ENCODE measurements at regions not wholly inside any gene's neighbourhood (a gene's known extent, or its start where the extent isn't known, plus 50 kb on each side); places are given as distances from the start of the nearest gene placed in this dataset.

DNA sequence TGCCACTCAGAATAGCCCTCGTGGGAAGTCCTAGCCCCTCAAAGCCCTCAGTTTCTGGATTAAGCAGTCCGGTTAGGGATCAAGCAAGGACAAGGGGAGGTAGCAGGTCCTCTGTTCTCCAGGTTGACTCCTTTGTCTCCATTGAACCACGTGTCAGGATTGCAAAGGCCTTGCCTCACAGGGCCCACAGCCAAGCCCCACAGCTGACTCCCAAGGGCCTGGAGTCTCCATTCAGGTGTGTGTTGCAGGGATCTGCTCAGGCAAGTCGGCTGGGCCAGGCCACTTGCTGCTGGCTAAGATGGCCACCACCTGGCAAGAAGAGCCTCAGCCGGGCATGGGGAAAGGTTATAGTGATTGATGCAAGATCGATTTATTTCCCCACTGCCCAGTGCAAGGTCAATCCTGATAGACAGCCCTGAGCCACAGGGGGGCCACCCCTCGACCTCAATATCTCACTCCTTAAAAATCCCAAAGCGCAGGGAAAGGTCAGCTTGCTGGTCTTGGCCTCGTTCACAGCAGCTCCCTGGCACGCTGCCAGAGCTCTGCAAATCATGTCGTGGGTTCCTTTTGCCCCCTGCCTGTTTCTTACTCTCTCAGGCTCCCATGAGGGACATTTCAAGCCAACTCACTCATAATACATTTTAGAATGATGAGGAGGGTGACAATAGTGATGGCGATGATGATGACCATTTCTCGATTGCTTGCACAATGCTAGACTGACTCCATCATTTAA is 75.9 kb downstream of the EDN3 start:
- TF ChIP-seq EZH2 (IDR thresholded peaks at IDR 0.05) (no peak), POLR2AphosphoS5 (IDR thresholded peaks at IDR 0.05; ENCODE audit: borderline replicate concordance, low read depth, low read length) (no peak)
